Subcutaneous abdominal adipose tissue (tissue), 5 donors: ENCODE measurements at regions not wholly inside any gene's neighbourhood (a gene's known extent, or its start where the extent isn't known, plus 50 kb on each side); places are given as distances from the start of the nearest gene placed in this dataset.

Source experiments
- H3K27ac ChIP-seq: one replicate; pipeline ENCODE4 v1.7.0; 2013; ENCODE audit warnings: low read depth, mild to moderate bottlenecking, inconsistent platforms, low read length, moderate library complexity
- H3K27me3 ChIP-seq, 5 donors: one replicate each; pipeline ENCODE4 v1.7.0; 2013; ENCODE audit warnings: low read length in 5 of 5, inconsistent platforms in 1 of 5; ENCODE audit not compliant: control insufficient read depth in 5 of 5, insufficient read depth in 4 of 5
- H3K36me3 ChIP-seq, 5 donors: one replicate each; pipeline ENCODE4 v1.7.0; 2013; ENCODE audit warnings: low read length in 5 of 5; ENCODE audit not compliant: control insufficient read depth in 5 of 5, insufficient read depth in 5 of 5
- H3K4me1 ChIP-seq, 5 donors: one replicate each; pipeline ENCODE4 v1.7.0; 2013; ENCODE audit warnings: low read length in 5 of 5, mild to moderate bottlenecking in 3 of 5, moderate library complexity in 1 of 5; ENCODE audit not compliant: control insufficient read depth in 5 of 5, insufficient read depth in 5 of 5
- H3K4me3 ChIP-seq, 5 donors: one replicate each; pipeline ENCODE4 v1.7.0; 2013; ENCODE audit warnings: low read length in 5 of 5, low read depth in 1 of 5
- H3K9ac ChIP-seq, 5 donors: one replicate each; pipeline ENCODE4 v1.7.0; 2013; ENCODE audit warnings: low read length in 5 of 5, mild to moderate bottlenecking in 4 of 5, moderate library complexity in 3 of 5
- H3K9me3 ChIP-seq, 5 donors: one replicate each; pipeline ENCODE4 v1.7.0; 2013; ENCODE audit warnings: low read length in 5 of 5; ENCODE audit not compliant: control insufficient read depth in 5 of 5
- donor health status: healthy.
- donor health status: healthy.
- donor health status: healthy.
- donor health status: healthy.
- donor health status: healthy.

DNA sequence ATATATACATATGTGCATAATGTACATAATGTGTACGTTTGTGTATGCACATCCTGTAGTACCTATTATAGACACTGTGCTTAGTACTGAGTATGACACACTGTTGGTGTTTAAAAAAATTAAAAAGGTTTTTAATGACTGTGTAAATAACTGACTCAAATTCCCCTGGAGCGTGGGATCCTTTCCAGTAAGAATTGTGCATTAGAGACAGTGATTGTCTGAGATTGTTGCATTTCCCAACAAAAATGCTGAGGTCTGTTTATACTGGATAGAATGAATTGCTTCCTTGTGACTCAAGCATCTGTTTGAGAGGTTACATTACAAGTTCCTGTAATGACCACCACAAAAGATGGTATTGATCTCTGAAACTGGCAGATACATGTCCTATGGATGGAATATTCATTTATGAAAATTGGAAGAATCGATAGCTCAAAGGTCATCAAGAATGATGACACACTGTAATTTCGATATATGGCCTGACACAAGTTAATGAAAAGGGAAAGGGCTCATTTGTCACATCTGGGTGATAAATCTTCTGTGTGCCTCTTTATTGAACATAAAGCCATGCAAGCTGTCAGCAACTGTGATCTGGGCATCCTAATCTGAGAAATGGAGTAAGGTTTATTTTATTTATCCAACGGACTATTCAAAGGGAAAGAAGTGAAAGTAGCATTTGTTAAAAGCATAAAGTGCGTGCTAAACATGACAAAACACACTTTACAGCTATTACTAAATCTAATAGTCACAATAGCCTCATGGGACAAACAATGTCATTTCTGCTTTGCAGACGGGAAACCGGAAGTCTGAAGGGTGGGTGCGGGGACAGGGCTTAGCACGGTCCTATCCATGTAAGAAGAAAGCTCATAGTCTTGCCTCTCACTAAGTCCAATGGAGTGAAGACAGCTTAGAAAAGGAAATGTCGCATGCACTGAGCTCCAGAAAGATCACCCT, 228.8 kb downstream of the CDH11 start:
- no peaks in the 10 kb centered on the region for H3K27me3 ChIP-seq
- peaks cover 0 to 5% (median 0%) of the 10 kb centered on the region in 5 donors for H3K4me1 ChIP-seq
- H3K9me3 ChIP-seq: no peaks in the 10 kb centered on the region
- no peaks in the 10 kb centered on the region for H3K36me3 ChIP-seq
- H3K4me3 ChIP-seq: peak overlapping the region in 2 of 5 donors; percentile 31 to 34
- no peak overlapping the region for H3K9ac ChIP-seq
- no peak overlapping the region for H3K27ac ChIP-seq

GRCh38 chr16:64889446-64889845, 232.4 kb downstream of the CDH11 start:
- H3K9me3 ChIP-seq: peaks cover 0 to under 1% (median 0%) of the 10 kb centered on the region in 5 donors
- no peak overlapping the region for H3K27ac ChIP-seq
- no peaks in the 10 kb centered on the region for H3K27me3 ChIP-seq
- peaks cover 0 to 5% (median 0%) of the 10 kb centered on the region in 5 donors for H3K4me1 ChIP-seq
- H3K36me3 ChIP-seq: no peaks in the 10 kb centered on the region
- H3K4me3 ChIP-seq: no peak overlapping the region
- no peak overlapping the region for H3K9ac ChIP-seq

DNA sequence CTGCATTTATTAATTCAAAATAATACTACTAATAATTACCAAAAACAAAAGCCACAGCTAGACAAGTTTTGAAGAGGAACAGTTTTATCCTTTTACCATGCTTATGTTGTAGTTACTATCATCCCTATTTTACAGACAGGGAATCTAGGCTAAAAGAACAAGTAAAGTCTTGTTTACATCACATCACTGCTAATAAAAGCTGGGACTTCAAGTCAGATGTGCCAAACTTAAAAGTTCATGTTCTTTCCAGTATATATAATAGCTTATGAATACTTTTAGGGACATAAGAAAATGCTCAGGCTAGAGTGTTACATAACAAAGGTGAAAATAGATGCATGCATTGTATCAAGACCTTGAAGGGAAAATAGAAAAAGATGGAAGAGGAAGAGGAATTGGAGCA, 234.2 kb downstream of the CDH11 start:
- no peak overlapping the region for H3K27ac ChIP-seq

DNA sequence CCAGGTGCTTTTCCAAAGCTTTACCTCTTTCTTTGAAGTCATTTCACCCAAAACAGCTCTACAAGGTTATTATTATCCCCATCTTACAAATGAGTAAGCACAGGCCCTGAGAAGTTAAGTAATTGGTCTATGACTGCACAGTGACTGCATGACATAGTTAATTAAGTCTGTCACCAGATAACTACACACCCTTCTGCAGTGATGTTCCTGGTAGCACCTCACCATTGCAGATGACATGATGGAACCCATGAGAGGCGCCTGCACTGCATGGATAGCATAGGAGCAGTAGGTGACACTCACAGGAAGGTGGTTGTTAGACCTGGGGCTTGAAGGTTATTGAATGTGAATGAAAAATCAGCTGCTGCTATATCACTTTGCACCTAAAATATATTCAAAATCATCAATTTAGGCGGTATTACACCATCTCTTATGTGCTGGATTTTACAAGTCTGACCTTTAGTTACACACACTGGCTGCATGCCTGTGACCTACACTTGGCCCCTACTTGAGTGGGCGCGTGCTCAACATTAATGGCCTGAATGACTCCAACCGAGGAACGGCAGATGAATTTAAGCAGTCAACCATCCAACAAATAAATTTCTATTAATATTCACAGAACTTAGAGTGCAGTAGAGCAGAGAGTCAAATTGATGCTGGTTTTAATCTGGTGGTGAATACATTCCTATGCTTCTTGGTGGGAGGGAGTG, 239.6 kb downstream of the CDH11 start:
- Histone ChIP-seq H3K36me3 (no peaks in the 10 kb centered on the region), H3K4me1 (no peaks in the 10 kb centered on the region), H3K9ac (no peak overlapping the region), H3K4me3 (no peak overlapping the region), H3K27me3 (no peaks in the 10 kb centered on the region), H3K9me3 (peaks cover 0 to 3% (median 0%) of the 10 kb centered on the region in 5 donors), H3K27ac (no peak overlapping the region)

More for the DNA sequence above, 234.2 kb downstream of the CDH11 start:
- H3K27me3 ChIP-seq: no peaks in the 10 kb centered on the region
- H3K9me3 ChIP-seq: peaks cover 0 to 3% (median 0%) of the 10 kb centered on the region in 5 donors
- H3K36me3 ChIP-seq: no peaks in the 10 kb centered on the region
- no peak overlapping the region for H3K9ac ChIP-seq
- H3K4me3 ChIP-seq: no peak overlapping the region
- H3K4me1 ChIP-seq: no peaks in the 10 kb centered on the region

DNA sequence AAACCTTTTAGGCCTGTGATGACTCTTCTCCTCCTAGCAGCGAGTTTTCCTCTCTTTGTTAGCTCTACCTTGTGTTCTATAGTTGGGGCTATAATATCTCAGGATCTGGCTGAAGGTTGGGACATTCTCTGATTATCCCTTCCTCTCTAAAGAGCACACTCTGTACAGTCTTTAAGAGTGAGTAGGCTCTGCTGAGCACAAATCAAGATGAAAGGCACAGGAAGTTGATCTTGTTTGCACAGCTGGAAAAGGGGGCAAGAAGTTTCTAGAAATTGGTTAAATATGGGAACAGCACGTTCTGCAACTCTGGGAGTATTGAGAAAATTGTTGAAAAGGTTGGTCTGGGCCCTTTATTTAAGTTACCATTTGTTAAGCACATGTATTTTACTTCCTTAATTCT, 240.9 kb downstream of the CDH11 start:
- H3K27ac ChIP-seq: no peak overlapping the region
- H3K36me3 ChIP-seq: no peaks in the 10 kb centered on the region
- peaks cover 0 to 3% (median 0%) of the 10 kb centered on the region in 5 donors for H3K9me3 ChIP-seq
- no peak overlapping the region for H3K4me3 ChIP-seq
- no peaks in the 10 kb centered on the region for H3K4me1 ChIP-seq
- H3K27me3 ChIP-seq: no peaks in the 10 kb centered on the region
- H3K9ac ChIP-seq: no peak overlapping the region

- H3K4me3 ChIP-seq: no peak overlapping the region
- no peak overlapping the region for H3K9ac ChIP-seq
- H3K27ac ChIP-seq: no peak overlapping the region
- no peaks in the 10 kb centered on the region for H3K4me1 ChIP-seq
- no peaks in the 10 kb centered on the region for H3K36me3 ChIP-seq
- no peaks in the 10 kb centered on the region for H3K27me3 ChIP-seq
- H3K9me3 ChIP-seq: peaks cover 0 to 3% (median 0%) of the 10 kb centered on the region in 5 donors
Measured at GRCh38 chr16:64880006-64880405, 241.9 kb downstream of the CDH11 start.

DNA sequence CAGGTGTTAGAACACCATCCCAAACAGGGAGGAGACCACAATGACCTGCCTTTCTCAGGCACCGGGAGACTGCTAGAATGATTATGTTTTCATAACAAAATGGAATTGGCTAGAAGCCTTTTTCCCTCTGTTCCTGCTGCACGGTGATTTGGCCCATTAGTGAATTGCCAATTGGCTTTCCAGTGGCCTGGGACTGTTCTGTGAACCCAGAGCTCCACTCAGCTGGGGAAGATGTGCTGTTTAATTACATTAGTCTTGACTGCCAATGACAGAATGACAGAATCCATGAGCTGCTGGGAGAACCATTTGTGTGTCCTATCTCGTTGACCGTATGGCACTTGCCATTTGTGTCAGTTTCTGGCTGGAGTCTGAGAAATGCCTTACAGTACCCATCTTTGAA, 242.9 kb downstream of the CDH11 start:
- Histone ChIP-seq H3K36me3 (no peaks in the 10 kb centered on the region), H3K27me3 (no peaks in the 10 kb centered on the region), H3K27ac (no peak overlapping the region), H3K9ac (no peak overlapping the region), H3K4me1 (no peaks in the 10 kb centered on the region), H3K4me3 (no peak overlapping the region), H3K9me3 (no peaks in the 10 kb centered on the region)

- Histone ChIP-seq H3K9ac (no peak overlapping the region), H3K4me3 (no peak overlapping the region), H3K4me1 (no peaks in the 10 kb centered on the region), H3K9me3 (no peaks in the 10 kb centered on the region), H3K27ac (no peak overlapping the region), H3K36me3 (no peaks in the 10 kb centered on the region), H3K27me3 (no peaks in the 10 kb centered on the region)
Measured at GRCh38 chr16:64872101-64872500, 249.8 kb downstream of the CDH11 start.

GRCh38 chr16:64870859-64871258, 251.0 kb downstream of the CDH11 start:
- no peaks in the 10 kb centered on the region for H3K36me3 ChIP-seq
- no peaks in the 10 kb centered on the region for H3K27me3 ChIP-seq
- H3K4me3 ChIP-seq: no peak overlapping the region
- H3K9ac ChIP-seq: no peak overlapping the region
- no peaks in the 10 kb centered on the region for H3K9me3 ChIP-seq
- no peaks in the 10 kb centered on the region for H3K4me1 ChIP-seq
- H3K27ac ChIP-seq: no peak overlapping the region

- H3K36me3 ChIP-seq: no peaks in the 10 kb centered on the region
- no peak overlapping the region for H3K27ac ChIP-seq
- no peak overlapping the region for H3K9ac ChIP-seq
- no peaks in the 10 kb centered on the region for H3K27me3 ChIP-seq
- no peak overlapping the region for H3K4me3 ChIP-seq
- H3K4me1 ChIP-seq: no peaks in the 10 kb centered on the region
- no peaks in the 10 kb centered on the region for H3K9me3 ChIP-seq
Measured at GRCh38 chr16:64869781-64870180, 252.1 kb downstream of the CDH11 start.
